ENCODE measurements at regions not wholly inside any gene's neighbourhood (a gene's known extent, or its start where the extent isn't known, plus 50 kb on each side); places are given as distances from the start of the nearest gene placed in this dataset.

GRCh38 chr5:6920628-6921256 lies 207.5 kb downstream of the TENT4A start:
- TF ChIP-seq CTCF (IDR thresholded peaks at IDR 0.05; ENCODE audit: low read depth, low read length), result no peak

GRCh38 chr5:6926491-6927038 lies 213.3 kb downstream of the TENT4A start:
- TF ChIP-seq CTCF (IDR thresholded peaks at IDR 0.05; ENCODE audit: low read depth, low read length), result no peak
- no peak for DNase-seq (ENCODE audit: low read depth in 1 of 2, low spot score in 1 of 2)
- H3K4me1 ChIP-seq (ENCODE audit: low read depth), result no peaks in the 10 kb centered on the region
- H3K9me3 ChIP-seq (ENCODE audit: low read depth), result no peaks in the 10 kb centered on the region
- H3K27ac ChIP-seq, result no peak overlapping the region
- no peak overlapping the region for H3K4me3 ChIP-seq
- no peaks in the 10 kb centered on the region for H3K36me3 ChIP-seq
- no peaks in the 10 kb centered on the region for H3K27me3 ChIP-seq

More at GRCh38 chr5:6920628-6921256, 207.5 kb downstream of the TENT4A start:
- no peaks in the 10 kb centered on the region for H3K36me3 ChIP-seq
- no peak overlapping the region for H3K27ac ChIP-seq
- no peak for DNase-seq (ENCODE audit: low read depth in 1 of 2, low spot score in 1 of 2)
- H3K9me3 ChIP-seq (ENCODE audit: low read depth), result no peaks in the 10 kb centered on the region
- no peak overlapping the region for H3K4me3 ChIP-seq
- H3K27me3 ChIP-seq, result no peaks in the 10 kb centered on the region
- H3K4me1 ChIP-seq (ENCODE audit: low read depth), result no peaks in the 10 kb centered on the region

- no peak for TF ChIP-seq CTCF (IDR thresholded peaks at IDR 0.05; ENCODE audit: low read depth, low read length)
- DNase-seq (ENCODE audit: low read depth in 1 of 2, low spot score in 1 of 2), result no peak
- no peak overlapping the region for H3K4me3 ChIP-seq
These were observed 222.8 kb downstream of the TENT4A start for GRCh38 chr5:6936031-6936430.

GRCh38 chr5:6937677-6938076 lies 224.4 kb downstream of the TENT4A start:
- no peaks in the 10 kb centered on the region for H3K9me3 ChIP-seq (ENCODE audit: low read depth)
- TF ChIP-seq CTCF (IDR thresholded peaks at IDR 0.05; ENCODE audit: low read depth, low read length), result no peak
- H3K27me3 ChIP-seq, result no peaks in the 10 kb centered on the region
- H3K4me3 ChIP-seq, result no peak overlapping the region
- no peak overlapping the region for H3K27ac ChIP-seq
- no peaks in the 10 kb centered on the region for H3K4me1 ChIP-seq (ENCODE audit: low read depth)
- no peaks in the 10 kb centered on the region for H3K36me3 ChIP-seq
- no peak for DNase-seq (ENCODE audit: low read depth in 1 of 2, low spot score in 1 of 2)

More at GRCh38 chr5:6936031-6936430, 222.8 kb downstream of the TENT4A start:
- no peaks in the 10 kb centered on the region for H3K9me3 ChIP-seq (ENCODE audit: low read depth)
- no peak overlapping the region for H3K27ac ChIP-seq
- H3K36me3 ChIP-seq, result no peaks in the 10 kb centered on the region
- H3K27me3 ChIP-seq, result no peaks in the 10 kb centered on the region
- no peaks in the 10 kb centered on the region for H3K4me1 ChIP-seq (ENCODE audit: low read depth)

- H3K9me3 ChIP-seq (ENCODE audit: low read depth), result no peaks in the 10 kb centered on the region
- no peak for TF ChIP-seq CTCF (IDR thresholded peaks at IDR 0.05; ENCODE audit: low read depth, low read length)
These were observed 228.4 kb downstream of the TENT4A start for GRCh38 chr5:6941631-6942030.

More at GRCh38 chr5:6941631-6942030, 228.4 kb downstream of the TENT4A start:
- H3K36me3 ChIP-seq, result no peaks in the 10 kb centered on the region
- H3K27ac ChIP-seq, result no peak overlapping the region
- no peak overlapping the region for H3K4me3 ChIP-seq
- H3K4me1 ChIP-seq (ENCODE audit: low read depth), result no peaks in the 10 kb centered on the region
- DNase-seq (ENCODE audit: low read depth in 1 of 2, low spot score in 1 of 2), result no peak
- H3K27me3 ChIP-seq, result no peaks in the 10 kb centered on the region
